Muscle of leg (tissue), 3 donors: ENCODE measurements at regions not wholly inside any gene's neighbourhood (a gene's known extent, or its start where the extent isn't known, plus 50 kb on each side); places are given as distances from the start of the nearest gene placed in this dataset.

Experiments used
- DNase-seq: peaks from one replicate; pipeline ENCODE4 v3.0.0; 2013
- H3K27ac ChIP-seq: one replicate; pipeline ENCODE4 v1.5.1; 2013; ENCODE audit warnings: mild to moderate bottlenecking, low read length, control low read depth
- H3K27me3 ChIP-seq: one replicate; pipeline ENCODE4 v1.6.1; 2013; ENCODE audit warnings: low read length; ENCODE audit not compliant: control insufficient read depth, insufficient read depth
- H3K36me3 ChIP-seq: one replicate; pipeline ENCODE4 v1.6.1; 2013; ENCODE audit warnings: low read length; ENCODE audit not compliant: control insufficient read depth, insufficient read depth
- H3K4me1 ChIP-seq: one replicate; pipeline ENCODE4 v1.6.1; 2013; ENCODE audit warnings: low read length; ENCODE audit not compliant: control insufficient read depth, insufficient read depth
- H3K4me3 ChIP-seq: one replicate; pipeline ENCODE4 v1.5.1; 2013; ENCODE audit warnings: low read length, control low read depth
- H3K9me3 ChIP-seq: replicated peaks from 2 replicates; pipeline ENCODE4 v1.6.1; 2013; ENCODE audit warnings: low read depth, low read length; ENCODE audit not compliant: control insufficient read depth
- WGBS: methylation state at CpG from one replicate; pipeline ENCODE4 v1.1.5; 2013; ENCODE audit warnings: missing lambda C conversion rate; ENCODE audit not compliant: insufficient coverage; 5-methylcytosine and 5-hydroxymethylcytosine counted together

DNA sequence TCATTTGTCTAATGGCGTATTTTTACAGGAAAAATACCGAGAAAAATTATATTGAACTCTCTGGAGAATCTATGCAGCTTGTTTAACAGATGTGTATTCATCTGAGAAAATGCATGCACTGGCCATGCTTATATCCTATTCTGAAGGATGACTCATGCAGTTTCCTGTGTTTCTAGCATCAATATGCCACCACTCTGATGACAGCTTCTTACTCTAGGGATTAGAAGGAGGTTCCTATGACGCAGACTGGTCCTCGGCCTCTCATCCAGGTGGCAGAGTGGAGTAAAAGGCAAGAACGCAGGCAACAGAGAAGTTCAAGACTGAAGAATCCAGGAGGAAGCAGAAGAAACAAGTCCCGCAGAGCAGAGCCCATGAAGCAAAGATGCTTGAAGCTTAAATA lies 910.0 kb upstream of the ROBO1 start:
- no peaks in the 10 kb centered on the region for H3K36me3 ChIP-seq
- H3K9me3 ChIP-seq, result no peaks in the 10 kb centered on the region
- no peak overlapping the region for H3K27ac ChIP-seq
- peak; percentile 12 for DNase-seq
- no peak overlapping the region for H3K4me3 ChIP-seq
- WGBS, result 33% methylated on average over 6 of the region's 6 CpGs
- H3K27me3 ChIP-seq, result no peaks in the 10 kb centered on the region
- no peaks in the 10 kb centered on the region for H3K4me1 ChIP-seq

- Histone ChIP-seq H3K4me1 (no peaks in the 10 kb centered on the region), H3K4me3 (no peak overlapping the region), H3K36me3 (no peaks in the 10 kb centered on the region), H3K9me3 (no peaks in the 10 kb centered on the region), H3K27ac (no peak overlapping the region), H3K27me3 (no peaks in the 10 kb centered on the region)
- peak; percentile 7 for DNase-seq
Measured at GRCh38 chr3:80676866-80677265, 909.1 kb upstream of the ROBO1 start.

DNA sequence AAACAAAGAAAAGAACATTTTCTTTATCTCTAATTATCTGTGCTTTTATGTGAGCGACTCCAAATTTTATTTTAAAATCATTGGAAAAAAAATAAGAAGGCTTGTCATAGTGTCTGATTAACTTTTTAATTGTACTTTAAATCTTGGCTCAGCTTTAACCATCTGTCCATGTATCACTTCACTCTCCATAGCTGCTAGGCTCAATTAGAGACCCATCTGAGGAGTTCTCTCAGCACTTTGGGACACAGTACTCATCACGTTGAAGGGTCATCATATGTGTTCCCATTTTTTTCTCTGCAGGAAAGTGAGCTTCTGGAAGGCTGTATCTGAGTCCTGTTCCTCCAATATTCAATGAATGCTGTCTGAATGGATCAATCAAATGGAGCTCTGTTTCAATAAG lies 908.5 kb upstream of the ROBO1 start:
- Histone ChIP-seq H3K36me3 (no peaks in the 10 kb centered on the region), H3K27me3 (no peaks in the 10 kb centered on the region), H3K4me3 (no peak overlapping the region), H3K27ac (no peak overlapping the region), H3K9me3 (no peaks in the 10 kb centered on the region), H3K4me1 (no peaks in the 10 kb centered on the region)
- no CpG with 5 or more reads among the region's 2 CpGs for WGBS
- DNase-seq, result no peak

DNA sequence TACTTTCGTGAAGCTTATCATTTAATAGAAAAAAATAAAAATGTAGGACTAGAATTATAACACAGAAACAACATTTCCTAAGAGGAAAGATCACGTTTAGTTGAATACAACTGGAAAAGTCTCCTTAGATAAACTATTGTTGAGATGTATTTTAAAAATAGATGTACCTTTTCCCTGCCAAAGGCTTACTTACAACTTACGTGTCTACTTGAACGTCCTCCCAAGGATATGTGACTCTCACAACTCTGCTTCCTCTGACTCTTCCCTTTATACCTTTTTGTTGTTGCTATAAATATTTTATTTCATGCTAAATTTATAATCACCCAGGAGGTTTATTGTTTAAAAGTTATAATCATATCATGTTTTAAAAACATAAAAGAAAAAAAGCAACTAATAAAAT lies 908.0 kb upstream of the ROBO1 start:
- Histone ChIP-seq H3K4me1 (no peaks in the 10 kb centered on the region), H3K27ac (no peak overlapping the region), H3K27me3 (no peaks in the 10 kb centered on the region), H3K4me3 (no peak overlapping the region), H3K9me3 (no peaks in the 10 kb centered on the region), H3K36me3 (no peaks in the 10 kb centered on the region)
- WGBS, result no CpG with 5 or more reads among the region's 4 CpGs
- DNase-seq, result no peak

DNA sequence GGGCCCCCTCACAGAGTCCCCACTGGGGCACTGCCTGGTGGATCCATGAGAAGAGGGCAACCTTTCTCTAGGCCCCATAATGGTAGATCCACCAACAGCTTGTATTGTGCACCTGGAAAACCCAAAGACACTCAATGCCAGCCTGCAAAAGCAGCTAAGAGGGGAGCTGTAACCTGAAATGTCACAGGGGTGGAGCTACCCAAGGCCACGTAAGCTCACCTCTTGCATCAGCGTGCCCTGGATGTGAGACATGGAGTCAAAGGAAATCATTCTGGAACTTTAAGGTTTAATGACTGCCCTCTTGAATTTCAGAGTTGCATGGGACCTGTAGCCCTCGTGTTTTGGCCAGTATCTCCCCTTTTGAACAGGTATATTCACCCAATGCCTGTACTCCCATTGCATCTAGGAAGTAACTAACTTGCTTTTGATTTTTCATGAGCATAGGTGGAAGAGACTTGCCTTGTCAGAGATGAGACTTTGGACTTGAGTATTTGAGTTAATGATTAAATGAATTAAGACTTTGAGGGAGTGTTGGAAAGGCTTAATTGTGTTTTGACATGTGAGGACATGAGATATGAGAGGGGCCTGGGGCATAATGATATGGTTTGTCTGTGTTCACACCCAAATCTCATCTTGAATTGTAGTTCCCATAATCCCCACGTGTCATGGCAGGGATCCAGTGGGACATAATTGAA lies 900.9 kb upstream of the ROBO1 start:
- Histone ChIP-seq H3K27ac (no peak overlapping the region), H3K27me3 (no peaks in the 10 kb centered on the region), H3K9me3 (peaks cover 3% of the 10 kb centered on the region), H3K4me1 (no peaks in the 10 kb centered on the region), H3K4me3 (no peak overlapping the region), H3K36me3 (no peaks in the 10 kb centered on the region)
- DNase-seq, result no peak
- 81% methylated on average over 3 of the region's 4 CpGs for WGBS

DNA sequence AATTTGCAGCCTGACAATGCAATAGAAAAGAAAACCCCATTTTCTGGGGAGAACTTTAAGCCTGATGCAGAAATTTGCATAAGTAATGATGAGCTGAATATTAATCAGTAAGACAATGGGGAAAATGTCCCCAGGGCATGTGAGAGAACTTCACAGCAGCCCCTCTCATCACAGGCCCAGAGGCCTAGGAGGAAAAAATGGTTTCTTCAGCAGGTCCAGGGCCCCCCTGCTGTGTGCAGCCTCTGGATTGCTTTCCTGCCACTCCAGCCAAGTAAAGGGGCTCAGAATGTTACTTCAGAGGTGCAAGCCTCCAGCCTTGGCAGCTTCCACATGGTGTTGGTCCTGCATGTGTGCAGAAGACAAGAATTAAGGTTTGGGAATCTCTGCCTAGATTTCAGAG lies 900.3 kb upstream of the ROBO1 start:
- Histone ChIP-seq H3K27ac (no peak overlapping the region), H3K4me1 (no peaks in the 10 kb centered on the region), H3K9me3 (peaks cover 3% of the 10 kb centered on the region), H3K36me3 (no peaks in the 10 kb centered on the region), H3K4me3 (no peak overlapping the region), H3K27me3 (no peaks in the 10 kb centered on the region)
- DNase-seq, result no peak

- no peaks in the 10 kb centered on the region for H3K27me3 ChIP-seq
- DNase-seq, result no peak
- H3K36me3 ChIP-seq, result no peaks in the 10 kb centered on the region
- H3K9me3 ChIP-seq, result peaks cover 3% of the 10 kb centered on the region
- H3K27ac ChIP-seq, result no peak overlapping the region
- WGBS, result no CpG with 5 or more reads among the region's 3 CpGs
- H3K4me3 ChIP-seq, result no peak overlapping the region
- H3K4me1 ChIP-seq, result no peaks in the 10 kb centered on the region
Measured at GRCh38 chr3:80663426-80663825, 895.6 kb upstream of the ROBO1 start.

GRCh38 chr3:80655216-80655615 lies 887.4 kb upstream of the ROBO1 start:
- H3K27ac ChIP-seq, result no peak overlapping the region
- H3K36me3 ChIP-seq, result no peaks in the 10 kb centered on the region
- H3K9me3 ChIP-seq, result no peaks in the 10 kb centered on the region
- no peaks in the 10 kb centered on the region for H3K27me3 ChIP-seq
- H3K4me3 ChIP-seq, result no peak overlapping the region
- no peak for DNase-seq
- H3K4me1 ChIP-seq, result no peaks in the 10 kb centered on the region
- 80% methylated on average over 1 of the region's 3 CpGs for WGBS

DNA sequence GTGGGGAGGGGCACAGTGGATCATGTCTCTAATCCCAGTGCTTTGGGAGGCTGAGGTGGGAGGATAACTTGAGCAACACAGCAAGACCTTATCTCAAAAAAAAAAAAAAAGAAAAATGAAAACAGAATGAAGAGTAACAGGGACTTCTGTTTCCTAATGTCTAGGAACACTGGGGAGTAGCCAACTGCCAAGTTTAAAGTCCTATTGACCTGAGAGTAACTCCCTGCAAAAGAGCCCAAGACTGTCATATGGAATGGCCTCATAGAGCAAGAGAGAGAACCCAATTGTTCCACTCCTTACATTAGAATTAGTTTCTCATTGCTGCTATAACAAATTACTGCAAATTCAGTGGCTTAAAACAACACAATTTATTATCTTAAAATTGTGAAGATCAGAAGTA lies 881.4 kb upstream of the ROBO1 start:
- H3K27me3 ChIP-seq, result no peaks in the 10 kb centered on the region
- H3K27ac ChIP-seq, result no peak overlapping the region
- no peaks in the 10 kb centered on the region for H3K9me3 ChIP-seq
- H3K36me3 ChIP-seq, result no peaks in the 10 kb centered on the region
- H3K4me3 ChIP-seq, result no peak overlapping the region
- DNase-seq, result no peak
- no peaks in the 10 kb centered on the region for H3K4me1 ChIP-seq

DNA sequence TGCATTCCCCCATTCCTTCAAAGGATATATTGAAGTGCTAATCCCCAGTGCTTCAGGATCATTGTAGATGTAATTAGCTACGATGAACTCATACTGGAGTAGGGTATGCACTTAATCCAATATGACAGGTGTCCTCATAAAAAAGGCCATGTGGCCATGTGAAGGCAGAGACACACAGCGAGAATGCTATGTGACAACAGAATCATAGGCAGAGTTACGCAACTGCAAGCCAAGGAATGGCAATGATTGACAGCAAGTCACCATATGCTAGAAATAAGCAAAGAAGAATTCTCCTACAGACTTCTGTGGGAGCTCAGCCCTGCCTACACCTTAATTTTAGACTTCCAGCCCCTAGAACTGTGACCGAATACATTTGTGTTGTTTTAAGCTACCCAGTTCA lies 875.6 kb upstream of the ROBO1 start:
- 48% methylated on average over 3 of the region's 4 CpGs for WGBS

More for the DNA sequence above, 875.6 kb upstream of the ROBO1 start:
- no peaks in the 10 kb centered on the region for H3K4me1 ChIP-seq
- no peak overlapping the region for H3K4me3 ChIP-seq
- H3K36me3 ChIP-seq, result no peaks in the 10 kb centered on the region
- no peak overlapping the region for H3K27ac ChIP-seq
- peak; percentile 20 for DNase-seq
- H3K27me3 ChIP-seq, result no peaks in the 10 kb centered on the region
- H3K9me3 ChIP-seq, result no peaks in the 10 kb centered on the region
